Left colon (tissue), 2 donors: ENCODE measurements at regions not wholly inside any gene's neighbourhood (a gene's known extent, or its start where the extent isn't known, plus 50 kb on each side); places are given as distances from the start of the nearest gene placed in this dataset.

ENCODE experiments used
- ATAC-seq: fragments of 200-7000 bp; cut with Tn5 transposase; one replicate; pipeline ENCODE4 v1.9.1; 2020; ENCODE audit warnings: mild to moderate bottlenecking, moderate library complexity
- DNase-seq, 2 donors: peaks; one replicate each; pipeline ENCODE4 v3.0.0-alpha.2; 2020
- intact Hi-C, 2 donors: fragments of 100-400 bp; cut with DNase I in 1 of 2; cut with micrococcal nuclease in 1 of 2; formaldehyde crosslinking; loops; one replicate each; pipeline versions ENCODE4 v1.11.2 to v1.14.0; 2022; cut with DNase I, micrococcal nuclease
- donor health status: DM: no; HTN: no; CAD: no.
- donor health status: DM: yes; HTN: yes; CAD: no.

GRCh38 chr11:116250155-116250554 is 522.6 kb downstream of the BUD13 start:
- intact Hi-C loops, result no loop called here
- no peak for DNase-seq

DNA sequence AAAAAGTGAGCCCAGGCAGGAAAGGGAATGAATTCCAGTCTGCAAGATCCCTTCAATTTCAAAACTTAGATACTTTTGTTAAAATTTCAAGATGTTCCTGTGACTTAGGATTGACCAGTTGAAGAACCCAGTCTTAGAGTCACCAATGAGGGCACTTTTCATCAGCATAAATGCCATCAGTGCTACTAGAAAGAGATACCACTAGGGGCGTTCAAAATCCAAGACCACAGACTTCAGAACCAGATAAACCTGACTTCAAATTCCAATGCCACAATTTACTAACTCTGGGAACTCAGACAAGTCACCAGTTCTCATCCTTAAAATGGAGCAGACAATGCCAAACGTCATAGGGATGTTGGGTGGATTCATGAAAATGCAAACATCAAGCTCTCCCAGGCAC is 523.2 kb downstream of the BUD13 start:
- DNase-seq (no peak), ATAC-seq (no peak)
- intact Hi-C loops, result no loop called here

More at GRCh38 chr11:116250155-116250554, 522.6 kb downstream of the BUD13 start:
- no peak for ATAC-seq

GRCh38 chr11:116244889-116245288 is 527.9 kb downstream of the BUD13 start:
- DNase-seq, result no peak
- intact Hi-C loops, result no loop called here
- ATAC-seq, result no peak

- ATAC-seq, result no peak
- intact Hi-C loops, result no loop called here
- DNase-seq, result no peak
Measured at GRCh38 chr11:116244439-116244838, 528.3 kb downstream of the BUD13 start.

DNA sequence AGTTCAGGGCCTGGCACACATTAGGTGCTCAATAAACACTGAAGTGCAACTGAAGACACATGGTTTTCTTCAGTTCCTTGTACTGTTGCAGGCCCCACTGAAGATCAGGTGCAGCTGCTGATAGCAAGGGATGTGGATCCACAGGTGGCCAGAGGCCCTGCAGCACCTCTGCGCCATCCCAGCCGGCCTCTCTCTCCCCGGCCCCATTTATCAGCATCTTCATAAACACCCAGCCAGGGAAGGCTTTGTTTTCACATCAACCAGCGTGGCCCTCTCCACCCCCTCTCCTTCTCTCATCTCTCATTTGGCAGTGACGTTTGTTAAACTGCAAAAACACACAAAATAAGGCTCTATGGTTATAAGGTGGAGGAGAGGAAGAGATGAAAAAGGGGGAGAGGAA is 528.8 kb downstream of the BUD13 start:
- intact Hi-C loops, result no loop called here

GRCh38 chr11:116242006-116242405 is 530.8 kb downstream of the BUD13 start:
- intact Hi-C loops, result no loop called here
- DNase-seq, result no peak
- no peak for ATAC-seq

More for the DNA sequence above, 528.8 kb downstream of the BUD13 start:
- DNase-seq (no peak), ATAC-seq (no peak)

- DNase-seq, result no peak
- ATAC-seq, result no peak
- intact Hi-C loops, result no loop called here
Measured at GRCh38 chr11:116240710-116241109, 532.1 kb downstream of the BUD13 start.

- no peak for ATAC-seq
- intact Hi-C loops, result no loop called here
- DNase-seq, result no peak
Measured at GRCh38 chr11:116239247-116239646, 533.5 kb downstream of the BUD13 start.

GRCh38 chr11:116234989-116235568 is 537.7 kb downstream of the BUD13 start:
- DNase-seq (no peak), ATAC-seq (no peak)
- intact Hi-C loops, result no loop called here

GRCh38 chr11:116233561-116233960 is 539.2 kb downstream of the BUD13 start:
- DNase-seq (no peak), ATAC-seq (no peak)
- intact Hi-C loops, result no loop called here

DNA sequence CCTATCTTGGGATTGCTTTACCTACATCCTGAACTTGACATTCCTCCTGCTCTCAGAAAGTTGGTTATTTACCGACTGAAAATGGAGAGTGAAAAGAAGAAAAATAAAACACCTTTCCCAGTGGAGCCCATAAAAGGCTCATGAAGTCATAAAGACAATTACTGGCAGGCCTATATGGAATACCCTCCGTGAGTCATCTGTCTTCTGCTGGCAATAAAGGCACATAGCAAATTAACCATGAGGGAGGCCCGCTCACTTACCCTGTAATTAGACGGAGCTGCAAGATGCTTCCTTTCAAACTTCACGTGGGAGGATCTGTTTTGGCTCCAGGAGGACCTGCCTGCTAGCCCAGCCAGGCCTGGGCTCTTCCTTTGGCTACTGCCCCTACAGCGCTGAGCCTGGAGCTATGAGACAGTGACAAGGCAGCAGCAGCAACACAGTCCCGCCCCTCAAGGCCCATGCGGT is 540.4 kb downstream of the BUD13 start:
- intact Hi-C loops, result no loop called here

DNA sequence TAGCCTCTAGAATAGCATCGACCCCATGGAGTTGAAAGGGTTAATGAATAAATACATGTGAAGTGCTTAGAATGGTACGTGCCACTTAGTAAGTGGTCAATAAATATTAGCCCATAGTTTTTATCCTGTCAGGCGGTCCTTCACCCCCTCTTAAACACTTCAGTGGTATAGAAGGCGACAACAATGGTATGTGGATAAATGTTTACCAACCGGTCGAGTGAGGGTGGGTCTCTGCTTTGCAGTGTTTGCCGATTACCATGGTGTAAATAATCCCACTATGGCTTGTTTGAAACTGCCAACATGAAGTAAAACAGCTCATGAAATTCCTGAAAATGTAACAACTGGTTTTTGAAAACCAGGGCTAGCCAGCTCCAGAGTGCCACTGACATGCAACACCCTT is 541.2 kb downstream of the BUD13 start:
- intact Hi-C loops, result no loop called here
- DNase-seq (no peak), ATAC-seq (no peak)

More for the DNA sequence above, 540.4 kb downstream of the BUD13 start:
- no peak for DNase-seq
- peak; percentile 95 for ATAC-seq

- no peak for DNase-seq
- ATAC-seq, result no peak
- intact Hi-C loops, result no loop called here
Measured at GRCh38 chr11:116230438-116230837, 542.3 kb downstream of the BUD13 start.

DNA sequence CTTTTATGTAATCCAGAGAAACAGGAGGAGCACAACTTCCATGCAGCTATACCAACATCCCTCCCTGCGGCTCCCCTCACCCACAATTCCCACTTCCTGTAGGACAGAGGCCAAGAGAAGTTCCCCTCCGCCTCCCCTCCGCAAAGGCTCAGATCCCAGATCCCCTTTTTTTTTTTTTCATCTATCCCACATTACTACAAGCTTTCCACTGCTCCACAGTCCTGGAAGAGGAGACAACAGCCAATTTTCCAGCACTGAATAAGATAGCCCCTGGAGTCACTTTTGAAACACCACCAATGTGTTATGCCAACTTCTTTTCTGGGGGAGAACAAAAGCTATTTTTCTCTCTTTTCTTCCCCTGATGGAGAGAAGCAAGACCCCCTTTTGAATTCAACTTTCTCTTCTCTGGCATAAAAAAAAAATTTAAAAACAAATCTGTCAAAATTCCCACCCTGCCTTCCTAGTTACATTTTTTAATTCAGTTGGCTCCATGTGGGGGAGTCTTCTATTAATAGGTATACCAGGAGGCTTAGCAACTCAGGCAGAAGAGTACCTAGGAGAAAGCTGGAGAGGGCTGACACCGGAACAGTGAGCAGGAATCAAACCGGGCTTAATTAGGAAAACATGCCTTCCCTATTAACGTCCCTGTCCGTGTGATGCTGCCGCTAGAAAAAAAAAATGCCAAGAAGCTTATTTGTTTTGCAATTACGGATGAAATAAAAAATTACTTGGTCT is 543.4 kb downstream of the BUD13 start:
- DNase-seq (no peak), ATAC-seq (no peak)
- intact Hi-C loops, result no loop called here

GRCh38 chr11:116226731-116227130 is 546.1 kb downstream of the BUD13 start:
- intact Hi-C loops, result no loop called here
- no peak for ATAC-seq
- no peak for DNase-seq

DNA sequence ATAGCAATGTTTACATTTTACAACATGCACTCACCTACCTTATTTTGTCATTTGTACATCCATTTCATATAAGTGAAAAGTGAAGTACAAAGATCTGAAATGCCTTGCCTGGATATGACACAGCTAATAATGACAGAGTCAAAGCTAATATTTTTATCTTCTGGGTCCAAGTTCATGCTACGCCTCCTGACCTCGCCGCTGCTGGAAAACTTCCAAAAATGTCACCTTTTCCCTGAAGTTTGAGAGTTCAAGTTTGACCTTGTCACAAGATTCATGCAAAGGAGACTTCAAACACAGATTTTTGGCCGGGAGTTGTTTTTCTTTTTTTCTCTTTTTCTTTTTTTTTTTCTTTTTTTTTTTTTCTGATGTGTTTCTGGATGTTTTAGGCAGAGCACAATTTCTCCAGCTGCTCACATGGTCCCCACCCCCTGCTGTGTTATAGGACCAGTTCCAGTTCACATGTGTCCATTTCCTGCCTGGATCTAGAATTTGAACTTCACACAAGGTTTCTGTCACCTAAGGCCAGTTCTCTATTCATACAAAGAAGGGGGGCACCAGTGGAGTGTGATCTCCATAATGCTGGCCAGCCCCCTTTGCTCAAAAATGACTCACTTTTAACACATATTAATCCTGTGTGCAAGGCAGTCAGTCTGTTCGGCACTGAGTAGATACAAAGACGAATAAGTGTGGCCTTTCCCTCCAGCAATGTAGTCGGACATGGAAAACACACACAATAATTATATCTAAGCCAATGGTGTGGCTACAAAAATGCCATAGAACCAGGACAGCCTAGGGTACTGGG is 546.8 kb downstream of the BUD13 start:
- no peak for ATAC-seq
- intact Hi-C loops, result no loop called here
- DNase-seq, result no peak

GRCh38 chr11:116225236-116225635 is 547.6 kb downstream of the BUD13 start:
- intact Hi-C loops, result no loop called here
- DNase-seq (no peak), ATAC-seq (no peak)

DNA sequence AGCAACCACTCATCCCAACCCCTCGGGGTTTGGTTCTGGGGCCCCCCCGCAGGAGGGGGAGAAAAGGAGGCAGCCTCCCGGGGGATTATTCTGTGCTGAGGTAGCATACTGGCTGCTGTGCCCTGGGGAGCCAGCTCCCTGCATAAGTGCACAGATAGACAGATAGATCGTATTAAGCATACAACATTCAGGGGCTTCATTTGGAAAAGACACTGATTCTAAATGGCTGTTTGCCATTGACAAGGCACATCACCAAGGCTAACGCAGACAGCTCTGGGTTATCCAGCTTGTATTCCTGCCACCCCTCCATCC is 547.9 kb downstream of the BUD13 start:
- DNase-seq (no peak), ATAC-seq (no peak)
- intact Hi-C loops, result no loop called here

DNA sequence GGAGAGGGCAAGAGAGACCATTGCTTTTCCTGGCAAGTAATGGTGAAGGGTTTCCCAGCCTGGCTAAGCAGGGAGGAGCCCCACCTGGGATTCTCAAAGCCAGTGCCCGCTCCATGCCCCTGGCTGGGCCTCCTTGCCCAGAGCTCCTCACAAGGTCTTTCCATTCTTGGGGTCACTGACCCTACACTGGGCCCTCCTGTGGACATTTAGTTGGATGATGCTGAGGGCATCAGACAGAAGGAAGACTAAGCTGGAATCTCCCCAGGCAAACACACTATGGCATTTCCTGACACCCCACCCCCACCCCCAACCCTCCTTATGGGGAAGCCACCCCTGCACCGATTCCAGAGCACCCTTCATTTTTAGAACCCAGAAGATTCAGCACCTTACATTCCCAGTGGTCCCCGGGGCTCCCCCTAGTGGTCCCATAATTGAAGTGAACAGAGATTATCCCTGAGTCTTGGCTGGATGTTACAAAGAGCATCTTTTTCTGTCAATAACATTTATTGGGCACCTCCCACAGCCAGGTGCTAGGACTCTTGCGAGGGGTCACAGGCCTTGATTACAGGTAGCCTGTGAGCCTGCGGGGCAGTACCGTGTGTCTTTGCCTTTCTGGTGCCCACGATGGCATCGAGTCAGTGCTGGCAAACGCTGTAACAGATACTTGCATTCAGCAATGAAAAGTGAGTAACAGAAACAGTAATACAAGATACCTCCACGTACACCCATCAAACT is 548.5 kb downstream of the BUD13 start:
- peak in 1 of 2 donors; percentile 62 for DNase-seq
- peak; percentile 49 for ATAC-seq
- intact Hi-C loops, result no loop called here
